ENCODE measurements at regions not wholly inside any gene's neighbourhood (a gene's known extent, or its start where the extent isn't known, plus 50 kb on each side); places are given as distances from the start of the nearest gene placed in this dataset.

DNA sequence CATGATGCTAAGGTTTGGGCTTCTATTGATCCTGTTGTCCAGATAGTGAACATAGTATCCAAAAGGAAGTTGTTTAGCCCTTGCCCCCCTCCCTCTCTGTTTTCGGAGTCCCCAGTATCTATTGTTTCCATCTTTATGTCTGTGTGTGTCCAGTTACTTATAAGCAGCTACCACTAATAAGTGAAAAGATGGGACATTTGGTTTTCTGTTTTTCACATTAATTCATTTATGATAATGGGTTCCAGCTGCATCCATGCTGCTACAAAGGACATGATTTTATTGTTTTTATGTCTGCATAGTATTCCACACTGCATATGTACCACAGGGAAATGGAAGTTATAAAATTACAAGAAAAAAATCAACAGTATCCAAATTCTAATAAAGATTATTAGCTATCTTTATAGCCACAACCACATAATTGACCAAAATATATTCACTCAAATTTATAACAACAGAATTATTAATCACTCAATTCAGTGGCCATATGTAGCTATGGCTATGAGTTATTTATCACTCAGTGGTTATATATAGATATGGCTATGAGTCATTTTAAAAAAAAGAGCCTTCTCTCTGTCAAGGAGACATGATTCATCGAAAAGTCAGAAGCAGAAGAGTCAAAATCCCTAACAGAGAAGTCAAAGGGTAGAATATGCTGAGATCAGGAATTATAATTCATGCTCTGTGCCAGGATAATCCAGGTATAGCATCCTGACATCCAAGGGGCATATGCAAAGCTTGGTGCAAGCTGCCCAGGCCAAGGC, 367.5 kb downstream of the DEPDC1B start:
- DNase-seq: no peak
- intact Hi-C loops (cut with DNase I): no loop called here
- Histone ChIP-seq H3K4me1 (ENCODE audit: control insufficient read depth, insufficient read depth, low read length) (no peaks in the 10 kb centered on the region), H3K9me3 (ENCODE audit: control insufficient read depth, low read length) (no peaks in the 10 kb centered on the region), H3K27ac (ENCODE audit: low read length) (no peak overlapping the region), H3K4me3 (ENCODE audit: low read length) (no peak overlapping the region), H3K27me3 (ENCODE audit: control insufficient read depth, insufficient read depth) (no peaks in the 10 kb centered on the region)
- WGBS: 84% methylated on average over 2 of the region's 2 CpGs
- ATAC-seq: no peak

DNA sequence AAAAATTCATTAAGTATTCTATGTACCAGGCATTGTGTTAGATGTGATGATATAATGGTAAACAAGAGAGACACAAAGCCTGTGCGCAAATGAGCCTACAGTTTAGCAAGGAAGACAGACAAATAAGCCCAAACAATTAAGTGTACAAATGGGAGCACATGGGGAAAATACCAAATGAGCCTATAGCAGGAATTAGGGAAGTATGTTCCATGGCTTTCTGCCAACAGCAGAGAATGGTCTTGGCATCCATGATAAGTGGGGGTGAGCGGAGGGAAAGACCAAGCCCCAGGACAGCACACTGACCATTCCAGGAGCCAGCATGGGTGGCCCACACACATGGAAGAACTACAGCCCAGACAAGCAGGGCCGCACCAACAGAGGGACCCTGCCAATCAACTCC, 369.7 kb downstream of the DEPDC1B start:
- no peak overlapping the region for H3K4me3 ChIP-seq (ENCODE audit: low read length)
- DNase-seq (no peak), ATAC-seq (no peak)
- WGBS: 83% methylated on average over 3 of the region's 3 CpGs
- no peaks in the 10 kb centered on the region for H3K27me3 ChIP-seq (ENCODE audit: control insufficient read depth, insufficient read depth)
- no peak overlapping the region for H3K27ac ChIP-seq (ENCODE audit: low read length)
- intact Hi-C loops (cut with DNase I): no loop called here
- no peaks in the 10 kb centered on the region for H3K9me3 ChIP-seq (ENCODE audit: control insufficient read depth, low read length)
- no peaks in the 10 kb centered on the region for H3K4me1 ChIP-seq (ENCODE audit: control insufficient read depth, insufficient read depth, low read length)

GRCh38 chr5:60325870-60326269, 374.1 kb downstream of the DEPDC1B start:
- ATAC-seq: no peak
- no peak overlapping the region for H3K4me3 ChIP-seq (ENCODE audit: low read length)
- H3K27me3 ChIP-seq (ENCODE audit: control insufficient read depth, insufficient read depth): no peaks in the 10 kb centered on the region
- intact Hi-C loops (cut with DNase I): no loop called here
- 89% methylated on average over 2 of the region's 2 CpGs for WGBS
- no peak overlapping the region for H3K27ac ChIP-seq (ENCODE audit: low read length)
- H3K9me3 ChIP-seq (ENCODE audit: control insufficient read depth, low read length): no peaks in the 10 kb centered on the region
- H3K4me1 ChIP-seq (ENCODE audit: control insufficient read depth, insufficient read depth, low read length): no peaks in the 10 kb centered on the region
- no peak for DNase-seq

DNA sequence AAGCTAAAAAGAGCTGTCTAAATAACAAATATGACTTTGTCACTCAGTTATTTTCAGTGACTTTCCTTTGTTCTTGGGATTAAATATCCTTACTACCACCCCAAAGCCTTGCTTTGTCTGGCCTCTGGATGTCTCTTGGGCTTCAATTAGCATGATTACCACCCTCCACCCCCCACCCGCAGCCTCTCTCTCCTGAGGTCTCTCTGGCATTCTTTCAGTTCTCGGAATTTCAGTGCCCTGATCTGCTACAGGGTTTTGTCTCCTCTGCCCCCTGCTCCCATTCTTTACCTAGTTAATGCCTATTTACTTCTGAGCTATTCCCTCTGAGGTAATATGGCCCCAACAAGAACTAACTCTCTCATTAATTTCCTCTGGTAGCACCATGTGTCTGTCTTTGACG, 376.4 kb downstream of the DEPDC1B start:
- Histone ChIP-seq H3K9me3 (ENCODE audit: control insufficient read depth, low read length) (no peaks in the 10 kb centered on the region), H3K27me3 (ENCODE audit: control insufficient read depth, insufficient read depth) (no peaks in the 10 kb centered on the region), H3K4me3 (ENCODE audit: low read length) (no peak overlapping the region), H3K27ac (ENCODE audit: low read length) (no peak overlapping the region), H3K4me1 (ENCODE audit: control insufficient read depth, insufficient read depth, low read length) (no peaks in the 10 kb centered on the region)
- DNase-seq (no peak), ATAC-seq (no peak)
- intact Hi-C loops (cut with DNase I): no loop called here
- WGBS: 65% methylated on average over 3 of the region's 3 CpGs

DNA sequence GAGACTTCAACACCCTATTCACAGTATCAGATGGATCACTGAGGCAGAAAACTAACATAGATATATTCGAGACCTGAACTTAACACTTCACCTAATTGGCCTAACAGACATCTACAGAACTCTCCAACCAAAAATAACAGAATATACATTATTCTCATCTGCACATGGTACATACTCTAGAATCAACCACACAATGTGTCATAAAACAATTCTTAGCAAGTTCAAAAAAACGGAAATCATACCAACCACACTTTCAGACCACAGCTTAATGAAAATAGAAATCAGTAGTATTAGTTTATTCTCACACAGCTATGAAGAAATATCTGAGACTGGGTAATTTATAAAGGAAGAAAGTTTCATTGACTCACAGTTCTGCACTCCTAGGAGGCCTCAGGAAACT, 387.9 kb downstream of the DEPDC1B start:
- WGBS: 77% methylated on average over 2 of the region's 2 CpGs
- ATAC-seq (no peak), DNase-seq (no peak)
- H3K4me3 ChIP-seq (ENCODE audit: low read length): no peak overlapping the region
- H3K4me1 ChIP-seq (ENCODE audit: control insufficient read depth, insufficient read depth, low read length): no peaks in the 10 kb centered on the region
- intact Hi-C loops (cut with DNase I): no loop called here
- H3K9me3 ChIP-seq (ENCODE audit: control insufficient read depth, low read length): no peaks in the 10 kb centered on the region
- H3K27me3 ChIP-seq (ENCODE audit: control insufficient read depth, insufficient read depth): no peaks in the 10 kb centered on the region
- H3K27ac ChIP-seq (ENCODE audit: low read length): no peak overlapping the region

DNA sequence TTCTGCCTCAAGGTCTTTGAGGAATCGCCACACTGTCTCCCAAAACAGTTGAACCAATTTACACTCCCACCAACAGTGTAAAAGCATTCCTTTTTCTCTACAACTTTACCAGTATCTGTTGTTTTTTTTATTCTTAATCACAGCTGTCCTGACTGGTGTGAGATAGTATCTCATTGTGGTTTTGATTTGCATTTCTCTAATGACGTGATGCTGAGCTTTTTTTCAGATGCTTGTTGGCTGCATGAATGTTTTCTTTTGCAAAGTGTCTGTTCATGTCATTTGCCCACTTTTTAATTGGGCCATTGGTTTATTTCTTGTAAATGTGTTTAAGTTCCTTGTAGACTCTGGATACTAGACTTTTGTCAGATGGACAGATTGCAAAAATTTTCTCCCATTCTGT, 400.0 kb downstream of the DEPDC1B start:
- WGBS: 70% methylated on average over 2 of the region's 2 CpGs
- no peaks in the 10 kb centered on the region for H3K4me1 ChIP-seq (ENCODE audit: control insufficient read depth, insufficient read depth, low read length)
- no peak overlapping the region for H3K4me3 ChIP-seq (ENCODE audit: low read length)
- no peaks in the 10 kb centered on the region for H3K9me3 ChIP-seq (ENCODE audit: control insufficient read depth, low read length)
- H3K27ac ChIP-seq (ENCODE audit: low read length): no peak overlapping the region
- H3K27me3 ChIP-seq (ENCODE audit: control insufficient read depth, insufficient read depth): no peaks in the 10 kb centered on the region
- ATAC-seq: no peak
- no peak for DNase-seq
- intact Hi-C loops (cut with DNase I): loop anchor here in 1 of 4 donors (10.0 kb wide), 1 partner anchor 285 kb away; no protein-coding TSS in a partner anchor

GRCh38 chr5:60297658-60298057, 402.3 kb downstream of the DEPDC1B start:
- intact Hi-C loops (cut with DNase I): loop anchor here in 1 of 4 donors (10.0 kb wide), 1 partner anchor 287 kb away; no protein-coding TSS in a partner anchor
- ATAC-seq (no peak), DNase-seq (no peak)
- Histone ChIP-seq H3K4me1 (ENCODE audit: control insufficient read depth, insufficient read depth, low read length) (no peaks in the 10 kb centered on the region), H3K4me3 (ENCODE audit: low read length) (no peak overlapping the region), H3K9me3 (ENCODE audit: control insufficient read depth, low read length) (no peaks in the 10 kb centered on the region), H3K27ac (ENCODE audit: low read length) (no peak overlapping the region), H3K27me3 (ENCODE audit: control insufficient read depth, insufficient read depth) (no peaks in the 10 kb centered on the region)
- WGBS: 71% methylated on average over 1 of the region's 1 CpG

DNA sequence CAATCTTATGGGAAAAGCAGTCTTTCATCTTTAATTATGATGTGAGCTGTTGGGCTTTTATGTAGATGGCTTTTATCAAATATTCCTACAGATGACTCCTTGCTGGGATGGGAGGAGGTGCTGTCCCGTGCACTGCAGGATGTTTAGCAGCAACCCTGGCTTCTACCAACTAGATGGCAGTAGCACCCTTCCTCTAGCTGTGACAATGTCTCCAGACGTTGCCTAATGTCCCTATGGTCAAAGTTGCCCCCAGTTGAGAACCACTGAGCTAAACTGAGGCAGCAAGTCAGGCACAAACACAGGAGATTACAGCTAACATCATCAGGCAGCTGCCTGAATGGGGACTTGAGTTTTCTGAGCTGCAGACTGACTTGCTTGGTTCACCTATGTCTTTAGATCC, 401.9 kb upstream of the PDE4D start:
- H3K27me3 ChIP-seq (ENCODE audit: control insufficient read depth, insufficient read depth): no peaks in the 10 kb centered on the region
- intact Hi-C loops (cut with DNase I): loop anchor here in 1 of 4 donors (10.0 kb wide), 1 partner anchor 289 kb away; no protein-coding TSS in a partner anchor

GRCh38 chr5:60293518-60293917, 400.0 kb upstream of the PDE4D start:
- ATAC-seq (no peak), DNase-seq (no peak)
- Histone ChIP-seq H3K4me3 (ENCODE audit: low read length) (no peak overlapping the region), H3K27me3 (ENCODE audit: control insufficient read depth, insufficient read depth) (no peaks in the 10 kb centered on the region), H3K9me3 (ENCODE audit: control insufficient read depth, low read length) (no peaks in the 10 kb centered on the region), H3K27ac (ENCODE audit: low read length) (no peak overlapping the region), H3K4me1 (ENCODE audit: control insufficient read depth, insufficient read depth, low read length) (no peaks in the 10 kb centered on the region)
- WGBS: 83% methylated on average over 2 of the region's 2 CpGs
- intact Hi-C loops (cut with DNase I): loop anchor here in 1 of 4 donors (10.0 kb wide), 1 partner anchor 291 kb away; no protein-coding TSS in a partner anchor

More for the DNA sequence above, 401.9 kb upstream of the PDE4D start:
- 3% methylated on average over 2 of the region's 2 CpGs for WGBS
- no peak for ATAC-seq
- no peak for DNase-seq
- Histone ChIP-seq H3K27ac (ENCODE audit: low read length) (no peak overlapping the region), H3K9me3 (ENCODE audit: control insufficient read depth, low read length) (no peaks in the 10 kb centered on the region), H3K4me3 (ENCODE audit: low read length) (no peak overlapping the region), H3K4me1 (ENCODE audit: control insufficient read depth, insufficient read depth, low read length) (no peaks in the 10 kb centered on the region)

GRCh38 chr5:60287174-60287771, 393.7 kb upstream of the PDE4D start:
- Histone ChIP-seq H3K4me3 (ENCODE audit: low read length) (no peak overlapping the region), H3K9me3 (ENCODE audit: control insufficient read depth, low read length) (no peaks in the 10 kb centered on the region), H3K27ac (ENCODE audit: low read length) (no peak overlapping the region), H3K4me1 (ENCODE audit: control insufficient read depth, insufficient read depth, low read length) (no peaks in the 10 kb centered on the region), H3K27me3 (ENCODE audit: control insufficient read depth, insufficient read depth) (no peaks in the 10 kb centered on the region)
- intact Hi-C loops (cut with DNase I): no loop called here
- DNase-seq (peak in 2 of 3 donors; percentile 15 to 49), ATAC-seq (no peak)
- 39% methylated on average over 5 of the region's 5 CpGs for WGBS

- Histone ChIP-seq H3K9me3 (ENCODE audit: control insufficient read depth, low read length) (no peaks in the 10 kb centered on the region), H3K27me3 (ENCODE audit: control insufficient read depth, insufficient read depth) (no peaks in the 10 kb centered on the region), H3K27ac (ENCODE audit: low read length) (no peak overlapping the region), H3K4me1 (ENCODE audit: control insufficient read depth, insufficient read depth, low read length) (no peaks in the 10 kb centered on the region), H3K4me3 (ENCODE audit: low read length) (no peak overlapping the region)
- DNase-seq (no peak), ATAC-seq (no peak)
- intact Hi-C loops (cut with DNase I): no loop called here
- 85% methylated on average over 5 of the region's 5 CpGs for WGBS
These were observed 392.4 kb upstream of the PDE4D start for GRCh38 chr5:60285910-60286309.
